Anterior cingulate cortex (tissue), 58 donors: ENCODE measurements at regions not wholly inside any gene's neighbourhood (a gene's known extent, or its start where the extent isn't known, plus 50 kb on each side); places are given as distances from the start of the nearest gene placed in this dataset.

Experiments used
- DNase-seq, 58 donors: peaks; one replicate each; lab custom pipeline; 2025; lab: John Stamatoyannopoulos, UW

DNA sequence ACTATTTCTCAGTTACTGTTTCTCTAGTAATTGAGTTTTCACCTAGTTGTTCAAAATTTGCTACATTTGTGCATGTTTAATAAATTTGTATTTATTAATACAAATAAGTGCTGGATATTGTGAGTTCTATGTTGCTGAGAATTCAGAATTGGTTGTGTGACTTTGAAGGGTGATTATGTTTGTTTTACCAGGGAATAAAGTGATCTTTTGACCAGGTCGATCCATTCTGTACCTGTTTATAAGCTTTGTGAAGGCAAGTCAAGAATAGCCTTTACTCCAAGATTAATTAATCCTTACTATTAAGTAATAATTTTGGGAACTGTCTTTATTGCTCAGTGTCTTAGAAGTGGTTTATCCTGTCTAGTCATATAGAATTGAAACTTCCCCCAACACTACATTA is 230.0 kb upstream of the GYPC start:
- no peak for DNase-seq

DNA sequence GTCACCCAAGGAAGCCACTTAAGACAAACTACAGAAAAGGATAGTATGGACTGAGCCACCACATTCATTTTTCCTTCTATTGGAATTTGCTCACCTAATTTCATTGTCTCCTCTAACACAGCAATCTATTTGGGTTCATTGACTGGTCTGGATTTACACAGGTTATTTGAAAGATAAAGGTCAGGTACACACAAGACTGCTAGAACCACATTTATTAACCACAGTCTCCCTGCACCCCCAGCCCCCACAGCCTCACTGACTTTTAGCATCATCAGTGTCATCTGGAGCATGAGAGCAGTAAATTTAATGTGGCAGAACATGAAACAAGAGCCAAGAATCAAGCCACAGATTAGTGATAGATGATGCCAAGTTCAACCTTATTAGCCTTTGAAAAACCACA is 226.9 kb upstream of the GYPC start:
- DNase-seq, result no peak

DNA sequence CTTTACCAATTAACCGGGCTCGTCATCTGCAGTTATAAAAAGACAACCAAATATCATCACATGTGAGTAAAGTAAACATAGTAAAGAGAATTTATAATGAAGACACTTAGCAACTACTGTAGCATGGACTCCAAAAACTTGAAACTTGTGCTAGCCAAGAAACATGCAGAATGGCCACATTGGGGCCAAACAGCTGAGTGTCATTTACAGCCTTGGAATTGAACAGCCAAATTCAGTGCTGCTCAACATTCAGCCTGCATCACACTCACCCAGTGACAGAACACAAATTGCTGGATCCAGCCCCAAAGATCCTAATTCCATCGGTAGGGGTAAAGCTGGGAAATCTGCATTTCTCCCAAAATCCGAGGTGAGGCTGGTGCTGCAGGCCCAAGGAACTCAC is 224.8 kb upstream of the GYPC start:
- no peak for DNase-seq

DNA sequence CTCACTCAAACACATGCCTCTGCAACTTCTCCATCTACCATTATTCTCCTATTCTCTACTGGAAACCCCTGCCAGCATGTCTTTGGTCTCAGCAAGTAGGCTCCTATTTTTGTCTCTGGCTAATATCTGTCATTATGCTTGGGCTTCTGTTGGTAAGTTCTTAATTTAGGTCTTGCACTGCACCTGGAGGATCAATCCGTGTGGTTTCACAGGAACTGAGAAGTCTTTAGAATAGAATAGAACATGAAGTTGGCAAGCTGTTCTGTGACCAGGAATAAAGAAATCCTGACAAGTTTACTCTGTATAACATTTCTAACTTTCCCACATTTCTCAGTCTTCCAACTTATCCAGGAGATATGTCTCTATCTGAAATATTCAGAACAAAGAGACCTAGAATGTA is 219.5 kb upstream of the GYPC start:
- no peak for DNase-seq

DNA sequence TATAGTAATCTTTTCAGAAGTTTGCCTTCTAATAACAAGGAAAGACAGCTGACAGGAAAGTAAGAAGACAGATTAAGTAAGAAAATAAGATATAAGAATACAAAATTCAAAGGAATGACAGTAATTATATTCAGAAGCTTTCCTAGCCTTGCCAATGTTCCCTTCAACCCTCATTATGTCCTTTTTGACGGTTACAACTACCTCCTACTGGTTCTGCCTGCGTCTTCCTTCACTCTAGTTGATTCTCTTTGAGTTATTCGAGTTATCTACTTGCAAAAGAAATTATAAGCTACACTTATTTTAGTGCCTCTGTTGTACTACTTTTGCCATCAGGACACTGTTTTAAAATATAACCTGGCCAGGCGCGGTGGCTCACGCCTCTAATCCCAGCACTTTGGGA is 218.9 kb upstream of the GYPC start:
- DNase-seq, result no peak

DNA sequence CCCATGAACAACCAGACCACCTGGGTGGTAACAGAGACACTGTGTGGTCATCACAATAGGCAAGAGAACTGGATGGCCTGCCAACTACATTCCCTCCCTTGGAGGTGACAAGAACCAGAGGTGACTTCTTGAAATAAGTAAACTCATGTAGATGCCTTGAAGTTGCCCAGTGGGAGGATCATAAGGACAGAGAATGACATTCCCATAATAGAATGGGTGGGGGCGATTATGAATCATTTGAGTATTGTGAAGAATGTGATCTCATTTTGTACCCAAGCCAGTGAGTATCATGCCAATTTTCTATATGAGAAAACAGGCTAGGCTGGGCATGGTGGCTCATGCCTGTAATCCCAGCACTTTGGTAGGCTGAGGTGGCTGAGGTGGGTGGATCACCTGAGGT is 211.4 kb upstream of the GYPC start:
- DNase-seq, result no peak

DNA sequence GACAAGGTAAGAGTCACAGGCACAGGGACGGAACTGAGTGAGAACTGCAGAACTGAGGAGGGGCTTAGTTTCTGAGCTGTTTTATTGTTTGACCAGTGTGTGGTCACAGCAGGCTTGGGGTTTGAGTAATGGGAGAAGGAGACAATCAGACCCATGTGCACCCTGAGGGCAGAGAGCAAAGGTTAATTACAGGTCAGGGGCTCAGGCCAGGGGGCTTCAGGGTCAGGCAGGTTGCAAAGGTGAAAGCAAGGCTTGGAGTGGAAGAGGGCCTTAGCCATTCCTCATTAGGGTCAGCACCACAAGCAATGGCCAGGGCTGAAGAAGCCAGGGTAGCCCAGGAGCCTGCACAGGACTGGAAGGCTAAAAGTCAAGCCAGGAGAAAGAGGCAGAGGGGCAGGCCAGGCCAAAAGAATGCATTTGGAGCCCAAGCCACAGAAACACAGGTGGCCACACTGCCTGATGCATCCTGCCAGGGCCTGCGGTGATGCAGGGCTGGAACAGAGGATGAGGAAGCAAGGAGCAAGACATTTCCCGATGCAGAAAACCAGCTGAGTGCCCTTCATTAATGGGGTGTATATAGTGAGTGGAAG is 209.8 kb upstream of the GYPC start:
- no peak for DNase-seq

DNA sequence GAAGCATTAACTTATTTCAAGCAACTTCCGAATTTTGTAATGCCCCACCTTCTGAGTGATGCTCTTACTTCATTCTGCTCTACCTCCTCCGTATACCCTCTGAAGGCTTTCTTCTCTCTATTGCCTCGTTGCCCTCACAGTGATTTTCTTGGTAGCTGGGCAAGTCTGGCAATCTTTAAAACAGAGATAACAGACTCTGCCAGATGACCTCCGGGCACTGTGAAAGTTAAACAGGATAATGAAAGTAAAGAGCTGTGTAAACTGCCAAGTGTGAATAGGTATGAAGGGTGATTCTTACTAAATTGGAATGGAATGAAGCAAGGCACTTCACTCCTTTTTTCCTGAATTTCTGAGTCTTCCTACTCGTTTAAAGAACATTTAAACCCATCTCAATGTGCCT is 207.3 kb upstream of the GYPC start:
- DNase-seq, result no peak

DNA sequence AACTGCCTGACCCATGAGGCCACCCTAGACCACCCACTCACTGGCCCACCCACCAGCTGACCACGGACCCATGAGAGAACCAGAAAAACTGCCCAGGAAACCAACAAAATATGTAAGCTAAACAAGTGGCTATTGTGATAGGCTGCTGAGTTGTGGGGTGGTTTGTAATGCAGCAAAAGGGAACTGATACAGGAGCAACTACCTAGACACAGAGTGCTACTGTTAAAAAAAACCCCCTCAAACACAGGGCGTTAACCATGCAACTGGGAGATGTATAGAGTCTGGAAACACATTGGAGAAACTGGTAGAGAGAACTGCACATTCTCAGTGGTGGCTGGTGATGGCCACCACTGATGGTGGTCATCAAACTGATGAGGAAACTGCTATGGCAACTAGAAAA is 206.3 kb upstream of the GYPC start:
- no peak for DNase-seq

DNA sequence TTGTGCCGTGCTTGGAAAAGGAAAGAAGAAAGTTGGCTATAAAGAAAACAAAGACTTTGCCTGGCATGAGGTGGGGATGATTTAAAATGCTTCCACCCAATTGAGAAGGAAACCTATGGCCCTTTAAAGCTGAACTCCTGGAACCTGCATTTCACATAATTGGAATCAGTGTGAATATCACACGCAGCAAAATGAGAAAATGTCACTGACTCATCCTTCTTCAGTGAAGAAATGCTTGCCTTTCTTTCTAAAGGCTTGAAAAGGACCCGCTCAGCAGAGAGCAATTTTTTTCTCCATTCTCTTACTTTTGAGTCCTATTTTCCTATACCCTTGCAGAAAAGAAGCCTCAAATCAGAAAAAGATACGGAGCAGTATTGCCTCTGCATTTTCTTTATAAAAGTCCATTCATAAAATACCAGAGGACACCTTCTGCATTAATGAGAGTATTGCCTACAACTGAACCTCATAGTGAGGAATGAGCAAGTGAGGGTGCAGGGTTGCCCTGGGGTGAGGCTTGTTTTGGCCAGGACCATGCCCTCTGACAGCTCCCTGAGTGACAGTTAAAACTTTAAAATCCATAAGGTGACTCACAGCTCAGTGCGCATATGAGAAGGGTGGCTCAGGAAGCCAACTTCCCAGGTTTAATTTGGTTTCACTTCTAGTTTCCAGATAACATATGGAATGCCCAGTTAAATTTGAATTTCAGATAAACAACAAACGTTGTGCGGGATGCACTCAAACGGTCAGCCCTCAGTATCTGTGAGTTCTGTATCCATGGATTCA is 191.9 kb upstream of the GYPC start:
- DNase-seq, result no peak

DNA sequence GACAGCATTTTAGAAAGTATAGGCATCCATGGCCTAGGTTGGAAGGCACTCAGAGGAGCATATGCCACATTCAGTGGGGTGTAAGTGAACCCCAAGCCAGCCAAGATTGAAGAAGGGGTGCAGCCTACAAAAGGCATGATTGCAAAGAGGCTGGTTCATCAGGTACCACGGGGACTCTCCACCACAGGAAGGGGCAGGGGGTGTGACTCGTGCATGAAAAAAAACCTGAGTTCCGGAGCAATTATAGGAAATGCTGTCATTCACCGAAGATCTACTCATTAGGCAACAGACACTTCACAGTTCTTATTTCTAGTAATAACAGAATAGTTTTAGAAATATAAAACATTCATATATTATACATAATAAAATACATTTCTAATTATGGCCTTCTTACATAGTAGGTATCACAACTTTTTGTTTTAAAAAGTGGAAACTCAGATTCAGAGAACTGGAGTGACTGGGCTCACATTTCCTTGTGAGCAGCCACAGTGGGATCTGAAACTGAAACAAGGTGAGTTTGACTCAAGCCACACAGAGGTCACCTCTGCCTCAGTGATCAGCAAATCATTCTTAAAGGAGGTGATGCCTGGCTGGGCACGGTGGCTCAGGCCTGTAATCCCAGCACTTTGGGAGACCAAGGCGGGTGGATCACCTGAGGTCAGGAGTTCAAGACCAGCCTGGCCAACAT is 188.4 kb upstream of the GYPC start:
- DNase-seq, result no peak

DNA sequence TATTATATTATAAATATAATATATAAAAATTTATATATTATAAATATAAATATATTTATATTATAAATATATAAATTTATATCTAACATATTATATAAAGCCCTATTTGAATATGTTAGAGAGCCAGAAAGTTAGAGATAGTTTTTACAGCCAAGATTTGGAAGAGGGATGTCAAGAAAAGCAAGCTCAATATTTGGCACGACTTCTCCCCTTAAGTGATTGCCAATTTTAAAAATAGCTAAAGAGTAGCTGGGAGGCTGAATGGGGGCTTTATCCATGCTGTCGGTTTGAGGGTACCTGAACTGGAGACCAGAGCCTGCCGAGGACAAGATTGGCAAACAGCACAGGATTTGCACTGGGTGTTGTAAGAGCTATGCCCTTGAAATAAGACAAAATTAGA is 180.9 kb upstream of the GYPC start:
- no peak for DNase-seq

DNA sequence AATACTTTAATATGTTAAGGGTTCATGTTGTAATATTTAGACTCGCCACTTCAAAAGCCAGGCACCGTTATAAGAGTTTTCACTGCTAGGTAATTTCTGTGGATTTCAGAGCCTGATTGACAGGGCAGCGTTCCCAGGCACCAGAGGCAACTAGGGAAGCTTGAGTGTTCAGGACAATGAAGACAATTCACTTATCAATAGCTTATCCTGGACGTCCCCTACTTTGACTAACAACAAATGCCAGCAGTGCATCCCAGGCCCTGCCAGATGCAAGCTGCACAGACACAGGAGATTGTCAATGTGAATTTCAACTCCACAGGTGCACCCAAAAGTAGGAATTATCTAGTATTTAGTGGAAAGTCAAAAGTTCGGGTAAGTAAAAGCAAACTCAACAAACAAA is 179.3 kb upstream of the GYPC start:
- no peak for DNase-seq

DNA sequence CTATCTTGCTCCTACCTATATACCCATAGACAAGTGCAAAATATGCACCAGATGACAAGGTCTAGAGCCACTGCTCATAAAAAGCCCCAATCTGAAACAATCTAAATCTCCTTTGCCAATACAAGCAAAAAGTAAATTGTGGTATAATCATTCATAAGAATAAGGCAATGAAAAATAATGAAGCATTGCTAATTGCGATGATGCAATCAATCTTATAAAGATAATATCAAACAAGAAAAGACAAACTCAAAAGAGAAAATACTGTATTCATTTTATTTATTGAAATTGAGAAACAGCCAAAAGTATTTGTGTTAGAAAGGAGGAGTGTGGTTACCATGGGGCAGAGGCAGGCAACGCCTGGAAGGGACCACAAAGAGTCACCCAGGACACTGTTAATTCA is 175.9 kb upstream of the GYPC start:
- no peak for DNase-seq

DNA sequence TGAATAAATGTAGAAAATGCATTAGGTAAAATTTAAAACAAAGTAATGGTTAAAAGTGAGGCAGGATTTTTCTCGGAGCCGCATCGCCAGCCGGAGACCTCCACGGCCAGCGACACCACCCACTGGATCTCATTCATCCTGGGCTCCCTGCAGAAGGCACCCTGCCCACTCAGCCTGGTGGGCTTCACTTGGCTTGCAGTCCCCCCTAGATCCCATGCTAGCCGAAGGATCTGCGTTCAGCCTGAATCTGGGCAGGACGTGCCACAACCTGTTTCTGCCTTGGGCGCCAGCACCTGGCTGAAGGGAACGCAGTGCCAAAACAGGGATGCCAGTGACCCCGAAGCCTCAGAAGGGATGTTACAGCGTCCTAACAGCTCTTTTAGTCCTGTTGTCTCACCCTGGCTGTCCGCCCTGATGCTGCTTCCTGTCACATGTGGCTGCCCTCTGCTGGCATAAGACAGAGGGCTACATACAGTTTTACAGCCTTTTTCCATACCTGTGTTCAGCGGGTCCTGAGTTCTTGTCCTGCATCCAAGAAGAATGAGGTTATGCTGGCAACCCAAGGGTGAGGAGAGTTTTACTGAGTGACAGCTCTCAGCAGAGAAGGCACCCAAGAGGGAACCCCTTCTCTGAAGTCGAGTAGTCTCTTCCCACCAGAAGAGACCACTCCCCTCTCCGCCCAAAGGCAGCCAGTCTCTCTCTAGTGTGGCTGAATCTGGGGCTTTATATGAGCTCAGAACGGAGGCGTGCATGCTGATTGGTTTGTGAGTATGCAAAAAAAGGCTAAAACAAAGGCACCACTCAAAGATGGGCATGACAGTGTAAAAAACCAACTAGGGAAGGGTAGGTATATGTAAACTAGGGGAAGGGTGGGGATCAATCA is 173.1 kb upstream of the GYPC start:
- no peak for DNase-seq

DNA sequence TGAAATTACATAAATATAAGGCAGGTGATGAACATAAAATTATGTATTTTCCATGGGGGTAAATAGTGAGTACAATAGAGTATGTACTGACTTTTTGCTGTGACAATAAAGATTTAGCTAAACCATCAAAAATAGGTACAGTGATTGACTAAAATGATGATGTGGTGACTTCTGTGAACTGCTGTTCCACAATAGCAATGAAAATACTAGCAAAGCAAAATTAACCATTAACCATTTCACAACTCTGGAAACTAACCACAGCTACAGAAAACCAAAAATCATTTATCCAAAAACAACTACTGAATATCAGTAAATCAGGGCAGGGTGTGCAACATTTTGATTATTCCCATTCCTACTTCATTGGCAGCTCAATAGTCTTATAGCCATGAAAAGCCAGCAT is 161.4 kb upstream of the GYPC start:
- no peak for DNase-seq

DNA sequence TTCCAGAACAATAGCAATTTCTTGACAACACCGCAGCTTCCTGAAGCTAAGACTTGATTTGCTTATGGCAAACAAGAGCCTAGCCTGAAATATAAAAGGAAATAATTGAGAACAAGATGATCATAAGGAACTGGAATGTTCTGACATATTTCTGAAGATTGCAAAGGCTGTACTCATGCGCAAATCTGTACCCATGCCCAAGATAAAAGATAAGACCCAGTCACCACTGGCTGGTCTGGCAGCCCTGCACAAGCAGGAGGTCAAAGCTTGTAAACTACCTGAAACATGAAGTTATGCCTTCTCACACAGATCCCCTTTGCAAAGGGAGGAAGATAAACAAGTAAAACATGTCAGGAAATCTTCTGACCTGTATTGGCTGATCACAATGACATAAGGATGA is 160.8 kb upstream of the GYPC start:
- DNase-seq, result no peak

DNA sequence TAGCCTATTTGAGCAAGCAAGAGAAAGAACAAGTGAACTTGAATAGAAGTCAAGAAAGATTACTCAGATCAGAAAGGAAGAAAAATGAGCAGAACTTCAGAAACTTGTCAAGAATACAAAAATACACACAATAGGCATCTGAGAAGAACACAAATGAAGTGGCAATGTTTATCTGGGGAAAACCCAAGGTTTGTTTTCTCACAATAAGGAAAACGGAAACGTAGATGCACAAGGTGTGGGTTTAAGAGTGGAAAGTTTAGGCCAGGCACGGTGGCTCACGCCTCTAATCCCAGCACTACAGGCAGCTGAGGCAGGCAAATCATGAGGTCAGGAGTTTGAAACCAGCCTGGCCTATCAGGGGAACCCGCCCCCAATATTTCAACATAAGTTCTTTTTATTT is 159.5 kb upstream of the GYPC start:
- DNase-seq, result no peak

DNA sequence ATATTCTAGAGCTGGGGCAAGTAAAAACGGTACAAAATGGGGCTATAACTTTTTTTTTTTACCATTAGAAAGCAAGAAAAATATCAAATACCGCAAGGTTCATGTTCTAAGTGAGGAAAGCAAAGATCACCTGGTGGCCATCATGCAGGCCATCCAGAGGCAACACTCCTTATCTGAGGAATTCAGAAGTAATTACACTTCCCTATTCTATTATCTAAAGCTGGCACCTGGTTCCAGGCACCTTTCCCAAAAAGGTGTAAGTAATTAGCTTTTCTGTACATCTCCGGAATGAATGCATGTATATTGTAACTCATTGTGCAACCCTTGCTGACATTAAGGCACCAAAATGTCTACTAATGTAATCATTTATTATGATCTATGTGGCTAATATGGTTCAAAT is 152.5 kb upstream of the GYPC start:
- no peak for DNase-seq

DNA sequence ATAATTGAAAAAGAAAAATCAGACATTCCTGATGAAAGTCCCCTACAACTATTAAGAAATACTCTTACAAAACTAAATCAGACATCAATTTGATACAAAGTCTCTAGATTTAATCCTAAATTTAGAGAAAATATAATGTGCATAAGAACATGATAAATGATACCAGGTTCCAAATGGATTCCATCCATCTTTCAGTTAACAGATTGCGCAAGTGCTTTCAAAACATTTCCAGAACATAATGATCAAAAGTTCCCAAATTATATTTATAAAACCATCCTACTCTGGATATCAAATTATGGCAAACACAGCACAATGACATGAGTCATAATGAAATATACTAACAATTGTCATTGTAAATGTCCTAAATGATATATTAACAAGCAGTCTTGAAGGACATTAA is 151.0 kb upstream of the GYPC start:
- no peak for DNase-seq

DNA sequence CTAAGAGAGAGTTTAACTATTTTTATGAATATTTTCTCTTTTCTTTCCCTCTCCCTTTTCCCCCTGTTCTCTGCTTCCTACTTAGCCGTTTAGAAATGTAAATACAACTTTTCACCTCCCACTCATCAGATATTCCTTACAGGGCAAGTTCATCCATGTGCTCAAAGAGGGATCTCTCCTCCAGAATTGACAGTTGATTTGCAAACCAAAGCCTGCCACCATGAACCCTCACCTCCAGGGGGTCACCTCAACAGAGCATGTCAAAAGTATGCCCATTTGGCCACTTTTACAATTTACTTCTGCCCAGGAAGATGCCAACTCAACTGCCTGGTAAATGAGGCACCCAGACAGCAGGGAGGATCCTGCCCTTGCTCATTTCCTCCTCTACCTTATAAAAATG is 149.2 kb upstream of the GYPC start:
- no peak for DNase-seq
